Dermis microvascular lymphatic vessel endothelial cell (primary cell): ENCODE measurements at regions not wholly inside any gene's neighbourhood (a gene's known extent, or its start where the extent isn't known, plus 50 kb on each side); places are given as distances from the start of the nearest gene placed in this dataset.
"Not testable (repeated sequence)": the region's sequence is repeated elsewhere in the genome, so short reads cannot be mapped to it uniquely, and the experiment has no call there.

Experiments
- DNase-seq, 2 donors: peaks; one replicate each; pipeline versions ENCODE4 v3.0.0 to v3.0.0-alpha.2; 2010; ENCODE audit warnings: low read depth in 2 of 2

- no peak for DNase-seq
Observed at GRCh38 chr13:58343076-58343475, 711.5 kb downstream of the PCDH17 start.

GRCh38 chr13:58352100-58352499 is 720.6 kb downstream of the PCDH17 start:
- not testable (repeated sequence) for DNase-seq

DNA sequence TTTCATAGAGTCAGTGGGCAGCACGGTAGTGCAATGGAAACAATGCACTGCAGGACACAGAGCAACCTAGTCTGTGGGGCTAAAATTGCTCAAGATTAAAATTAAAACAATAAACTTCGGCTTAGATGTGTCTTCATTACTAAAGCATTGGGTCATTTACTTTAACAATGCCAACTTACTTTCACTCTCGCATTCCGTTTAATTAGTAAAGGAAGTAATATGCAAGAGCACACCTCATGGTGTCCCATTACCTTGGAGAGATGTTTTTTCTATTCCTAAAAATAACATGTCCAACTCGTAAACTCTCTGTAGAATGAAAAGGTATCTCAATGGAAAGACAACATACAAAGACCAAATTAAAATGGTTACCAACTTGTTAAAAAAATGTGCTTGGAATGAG is 738.4 kb downstream of the PCDH17 start:
- no peak for DNase-seq

- no peak for DNase-seq
Observed at GRCh38 chr13:58376349-58376748, 744.8 kb downstream of the PCDH17 start.

GRCh38 chr13:58376775-58377174 is 745.2 kb downstream of the PCDH17 start:
- no peak for DNase-seq

DNA sequence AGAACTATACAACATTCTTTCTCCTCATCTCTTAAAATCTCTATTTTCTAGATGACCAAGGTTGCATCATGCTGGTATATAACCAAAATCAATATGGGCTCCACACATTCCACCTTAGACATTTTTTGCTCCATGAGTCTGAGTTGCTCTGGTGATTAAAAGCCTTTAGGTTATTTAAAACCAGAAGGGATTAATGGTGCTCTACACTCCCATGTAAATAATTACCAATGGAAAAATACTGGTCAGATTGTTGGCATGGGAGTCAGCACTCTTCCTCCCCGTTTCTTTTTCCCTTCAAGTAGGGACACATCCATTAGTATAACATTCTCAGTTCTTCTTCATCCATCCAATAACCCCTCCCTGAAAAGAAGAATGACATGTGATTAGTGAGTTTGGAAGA is 747.7 kb downstream of the PCDH17 start:
- DNase-seq: no peak

DNA sequence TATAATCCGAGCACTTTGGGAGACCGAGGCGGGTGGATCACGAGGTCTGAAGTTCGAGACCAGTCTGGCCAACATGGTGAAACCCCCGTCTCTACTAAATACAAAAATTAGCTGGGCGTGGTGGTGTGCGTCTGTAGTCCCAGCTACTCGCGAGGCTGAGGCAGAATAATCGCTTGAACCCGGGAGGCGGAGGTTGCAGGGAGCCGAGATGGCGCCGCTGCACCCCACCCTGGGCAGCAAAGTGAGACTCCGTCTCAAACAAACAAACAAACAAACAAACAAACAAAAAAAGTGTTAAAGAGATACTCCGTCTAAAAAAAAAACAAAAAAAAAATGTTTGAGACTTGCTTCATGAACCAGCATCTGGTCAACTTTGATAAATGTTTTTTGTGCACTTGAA is 753.8 kb downstream of the PCDH17 start:
- DNase-seq: not testable (repeated sequence)

GRCh38 chr13:58397596-58398387 is 766.2 kb downstream of the PCDH17 start:
- no peak for DNase-seq

GRCh38 chr13:58399263-58399662 is 767.7 kb downstream of the PCDH17 start:
- no peak for DNase-seq

GRCh38 chr13:58406545-58406944 is 775.0 kb downstream of the PCDH17 start:
- DNase-seq: no peak

DNA sequence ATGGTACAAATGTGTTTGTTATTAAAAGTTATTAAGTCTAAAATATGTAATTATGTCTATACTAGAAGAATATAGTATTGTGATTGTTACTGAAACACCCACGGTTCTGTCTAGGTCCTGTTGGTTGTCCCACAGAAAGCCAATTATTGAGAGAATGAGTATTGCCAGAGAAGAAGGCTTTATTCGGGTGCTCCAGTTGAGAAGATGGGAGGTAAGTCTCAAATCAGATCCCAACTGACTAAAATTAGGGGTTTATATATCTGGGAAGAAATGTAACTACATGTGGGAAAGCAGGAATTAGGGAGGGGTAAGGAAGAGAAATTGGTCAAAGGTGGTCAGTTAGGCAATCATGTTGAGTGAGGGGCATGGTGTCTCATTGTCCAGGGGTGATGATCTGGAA is 798.4 kb downstream of the PCDH17 start:
- no peak for DNase-seq

- DNase-seq: no peak
Observed at GRCh38 chr13:58434943-58435342, 803.4 kb downstream of the PCDH17 start.

DNA sequence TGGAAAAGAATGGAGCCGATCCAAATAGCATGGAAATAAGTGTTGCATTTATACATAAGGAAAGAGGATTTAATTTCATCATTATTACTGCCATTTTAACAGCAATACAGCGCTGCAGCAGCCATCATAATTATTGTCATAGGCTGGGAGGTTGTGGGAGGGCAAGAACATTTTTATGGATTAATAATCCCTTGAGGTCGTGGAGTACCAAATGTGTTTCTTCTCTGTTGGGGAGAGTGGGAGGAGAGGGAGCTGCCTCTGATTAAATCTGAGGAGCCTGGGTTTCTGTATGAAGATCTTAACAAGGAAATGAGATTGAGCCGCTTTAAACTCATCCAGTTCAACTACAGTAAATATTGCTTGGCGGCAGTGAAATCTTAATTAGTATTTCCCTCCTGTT is 805.9 kb downstream of the PCDH17 start:
- DNase-seq: no peak

- no peak for DNase-seq
Observed at GRCh38 chr13:58446979-58447378, 815.4 kb downstream of the PCDH17 start.

DNA sequence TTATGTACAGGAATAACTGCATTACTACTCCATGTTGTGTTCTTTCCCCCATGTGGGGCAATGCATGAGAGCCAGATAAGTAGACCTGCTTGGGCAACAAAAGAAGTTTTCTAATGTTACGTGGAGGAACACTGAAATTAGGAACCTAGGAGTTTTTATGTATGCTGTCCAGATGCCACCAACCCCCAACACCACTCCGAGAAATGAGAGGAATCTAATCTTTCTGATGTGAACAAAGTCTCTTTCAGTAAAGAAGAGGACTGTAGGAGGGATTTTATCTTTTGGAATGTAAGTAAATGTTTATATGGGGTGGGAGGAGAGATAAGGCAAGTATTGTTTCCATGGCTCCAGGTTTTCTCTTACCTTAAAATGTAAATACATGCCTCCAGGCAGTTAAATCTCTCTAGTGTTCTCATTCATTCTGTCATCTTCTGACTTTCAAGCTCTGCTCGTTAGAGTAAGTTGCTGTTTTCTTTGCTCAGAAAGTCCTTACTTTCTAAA is 820.6 kb downstream of the PCDH17 start:
- no peak for DNase-seq

- DNase-seq: no peak
Observed at GRCh38 chr13:58455094-58455493, 823.5 kb downstream of the PCDH17 start.

GRCh38 chr13:58461217-58461616 is 829.7 kb downstream of the PCDH17 start:
- DNase-seq: no peak

DNA sequence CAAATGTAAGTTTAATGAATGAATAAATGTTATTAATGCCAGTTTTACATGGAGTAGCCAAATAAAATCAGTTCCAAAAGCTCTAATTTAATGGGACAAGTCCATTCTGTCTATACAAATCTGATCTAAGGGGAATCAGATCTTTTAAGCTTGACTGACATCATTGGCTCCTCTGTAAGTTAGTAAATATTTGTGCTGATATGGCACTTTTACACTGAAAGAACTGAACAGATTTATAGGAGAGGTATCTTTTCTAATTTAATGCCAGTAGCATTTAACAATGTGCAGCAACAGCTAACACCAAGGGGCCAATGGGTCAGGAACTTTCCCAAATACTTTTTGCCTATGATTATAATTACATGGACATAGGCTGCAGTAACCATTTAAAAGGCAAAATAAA is 832.3 kb downstream of the PCDH17 start:
- no peak for DNase-seq

GRCh38 chr13:58467176-58467575 is 835.6 kb downstream of the PCDH17 start:
- no peak for DNase-seq

GRCh38 chr13:58472483-58472882 is 840.9 kb downstream of the PCDH17 start:
- no peak for DNase-seq

DNA sequence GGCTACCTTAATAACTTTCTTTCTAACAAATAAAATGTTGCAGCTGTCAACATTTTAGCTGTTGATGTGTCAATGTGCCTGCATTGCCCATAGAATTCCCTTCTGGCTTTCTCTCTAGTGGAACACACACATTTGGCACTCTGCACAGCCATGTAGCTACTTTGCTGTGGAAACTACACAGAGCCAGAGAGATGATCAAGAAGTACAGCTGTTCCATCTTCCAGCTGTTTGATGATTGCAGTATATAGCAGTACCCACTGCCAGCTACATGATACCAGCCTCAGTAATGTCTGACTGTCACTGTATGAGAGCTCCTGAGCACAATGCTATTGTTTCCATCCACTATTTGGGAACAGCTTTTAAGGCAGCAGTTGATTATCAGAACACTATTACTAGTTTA is 843.0 kb downstream of the PCDH17 start:
- no peak for DNase-seq

DNA sequence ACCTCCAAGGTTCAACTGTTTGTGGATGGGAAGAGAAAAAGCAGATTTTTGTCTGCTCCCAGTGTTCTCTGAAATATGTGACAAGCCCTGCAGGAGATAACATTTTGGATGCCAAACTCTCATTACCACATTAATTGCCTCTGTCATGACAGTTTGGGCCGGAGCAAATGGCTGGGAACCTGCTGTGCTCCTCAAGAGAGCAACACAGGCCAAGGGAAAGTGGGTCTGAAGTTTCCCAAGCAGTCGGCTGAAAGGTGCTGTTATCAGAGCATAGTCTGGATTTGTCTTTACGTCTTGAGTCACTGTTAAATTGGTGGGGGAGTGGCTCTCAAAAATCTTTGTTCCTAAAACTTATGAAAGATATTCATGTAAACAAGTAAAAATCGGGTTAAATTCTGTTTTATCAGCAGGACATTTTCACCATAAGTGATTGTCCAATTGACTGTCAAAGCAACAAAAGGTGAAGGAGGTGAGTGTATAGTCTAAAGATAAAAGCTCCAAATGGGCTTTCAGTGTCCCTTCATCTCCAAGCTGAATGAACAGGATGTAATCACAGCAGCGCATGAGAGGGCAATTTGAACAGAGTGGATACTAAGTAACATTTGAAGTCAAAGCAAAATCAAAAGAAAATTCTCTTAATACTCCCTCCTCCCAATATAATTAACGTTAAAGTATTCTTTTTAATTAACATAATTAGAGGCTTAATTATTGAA is 844.8 kb downstream of the PCDH17 start:
- DNase-seq: no peak

DNA sequence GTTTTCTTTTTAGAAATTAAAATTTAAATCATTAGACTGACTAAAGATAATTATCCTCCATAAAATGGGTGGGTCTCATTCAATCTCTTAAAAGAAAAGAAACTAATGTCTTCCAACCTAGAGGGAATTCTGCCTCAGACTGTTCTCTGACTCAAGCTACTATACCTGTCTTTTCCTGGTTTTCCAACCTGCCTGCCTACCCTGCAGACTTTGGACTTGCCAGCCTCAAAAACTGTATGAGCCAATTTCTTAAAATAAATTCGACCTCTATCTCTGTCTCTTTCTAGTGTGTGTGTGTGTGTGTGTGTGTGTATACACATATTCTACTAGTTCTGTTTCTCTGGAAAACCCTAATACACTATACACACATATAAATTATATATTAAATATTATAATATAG is 847.3 kb downstream of the PCDH17 start:
- no peak for DNase-seq
